Retinal pigment epithelial cell (primary cell): ENCODE measurements at regions not wholly inside any gene's neighbourhood (a gene's known extent, or its start where the extent isn't known, plus 50 kb on each side); places are given as distances from the start of the nearest gene placed in this dataset.
"Not testable (repeated sequence)": the region's sequence is repeated elsewhere in the genome, so short reads cannot be mapped to it uniquely, and the experiment has no call there.

ENCODE experiments used
- DNase-seq: peaks from one replicate; pipeline ENCODE4 v3.0.0-alpha.2; 2010; ENCODE audit warnings: low read depth
- H3K4me3 ChIP-seq: 2 replicates; pipeline ENCODE4 v1.5.1; 2011; ENCODE audit warnings: mild to moderate bottlenecking, low read length, control low read depth, moderate library complexity
- CTCF ChIP-seq: conservative IDR thresholded peaks from 2 replicates; pipeline ENCODE4 v1.5.1; 2011; ENCODE audit warnings: low read depth, low read length, control low read depth, inconsistent platforms

DNA sequence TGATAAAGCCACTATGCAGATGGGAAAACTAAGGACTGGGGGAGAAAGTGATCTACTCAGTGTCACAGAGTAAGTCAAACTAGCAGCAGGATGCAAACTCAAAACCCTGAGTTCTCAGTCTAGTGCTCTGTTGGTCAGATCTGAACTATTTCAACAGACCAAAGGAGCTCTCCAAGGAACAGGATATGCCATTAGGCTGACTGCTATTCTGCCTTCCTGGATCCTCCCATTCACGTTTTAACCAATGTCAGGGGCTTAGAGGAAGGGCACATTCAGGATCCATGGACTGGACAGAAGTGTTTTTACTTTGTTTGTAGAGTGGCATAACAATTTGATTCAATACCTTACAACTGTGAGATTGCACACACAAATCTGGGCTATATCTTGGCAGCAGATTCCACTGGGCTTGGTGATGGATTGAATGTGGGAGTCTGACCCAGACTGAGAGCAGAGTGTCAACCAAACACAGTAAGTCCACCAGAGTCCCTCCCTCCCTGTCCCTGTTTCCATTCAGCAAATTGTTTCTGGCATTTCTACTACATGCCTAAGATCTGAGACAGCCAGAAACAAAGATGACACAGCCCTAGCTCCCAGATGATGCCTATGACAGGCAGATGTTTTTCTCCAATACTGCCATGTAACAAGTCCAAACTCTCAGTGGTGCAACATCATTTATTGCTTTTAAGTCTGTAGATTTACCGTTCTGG lies 337.8 kb upstream of the CDH5 start:
- DNase-seq = no peak

DNA sequence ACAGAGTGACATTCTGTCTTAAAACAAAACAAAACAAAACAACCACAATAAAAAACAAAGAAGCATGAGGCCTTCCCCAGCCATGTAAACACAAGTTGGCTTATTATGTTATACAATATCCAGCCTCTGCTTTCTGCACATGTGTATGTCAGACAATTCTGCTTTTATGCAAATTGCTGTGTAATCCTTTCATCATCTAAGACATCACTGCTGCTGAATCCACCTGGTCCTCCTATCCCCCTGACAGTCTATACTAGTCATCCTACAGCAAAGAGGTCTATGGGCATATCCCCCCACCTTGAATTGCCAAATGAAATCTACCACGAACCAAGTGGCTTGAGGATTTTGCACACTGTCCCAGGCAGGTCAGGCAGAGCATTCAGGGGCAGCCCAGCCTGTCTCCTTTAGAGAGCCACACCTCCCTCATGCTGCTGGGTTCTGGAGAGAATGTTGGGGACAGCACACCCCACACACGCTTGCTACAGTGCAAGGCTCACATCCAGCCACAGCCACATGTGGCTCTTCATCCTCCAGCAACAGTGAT lies 339.6 kb upstream of the CDH5 start:
- no peak for DNase-seq
- H3K4me3 ChIP-seq = no peak overlapping the region
- TF ChIP-seq CTCF = no peak

More for the DNA sequence above, 337.8 kb upstream of the CDH5 start:
- TF ChIP-seq CTCF = no peak
- no peak overlapping the region for H3K4me3 ChIP-seq

- no peak for DNase-seq
- peak; percentile 52 for TF ChIP-seq CTCF
- H3K4me3 ChIP-seq = no peak overlapping the region
These were observed 340.3 kb upstream of the CDH5 start for GRCh38 chr16:66026211-66026610.

DNA sequence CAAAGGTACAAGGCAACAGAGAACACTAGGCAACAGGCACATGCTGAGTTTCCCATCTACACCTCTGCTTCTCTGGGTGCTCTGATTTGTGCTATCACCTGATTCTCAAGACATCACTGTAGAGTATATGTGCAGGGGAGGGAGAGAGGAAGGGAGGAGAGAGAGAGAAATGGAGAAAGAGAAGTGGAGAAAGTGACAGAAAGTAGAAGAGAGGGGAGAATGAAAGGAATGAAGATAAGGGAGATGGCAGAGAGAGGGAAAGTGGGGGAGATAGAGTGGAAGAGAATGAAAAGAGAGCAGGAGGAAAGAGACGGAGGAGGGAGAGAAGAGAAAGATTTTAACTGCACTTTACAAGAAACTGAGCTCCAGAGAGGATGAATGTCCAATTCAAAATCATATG lies 340.7 kb upstream of the CDH5 start:
- no peak for TF ChIP-seq CTCF
- H3K4me3 ChIP-seq = no peak overlapping the region
- DNase-seq = no peak

GRCh38 chr16:66024567-66024966 lies 341.9 kb upstream of the CDH5 start:
- DNase-seq, H3K4me3 ChIP-seq: not testable (repeated sequence)

DNA sequence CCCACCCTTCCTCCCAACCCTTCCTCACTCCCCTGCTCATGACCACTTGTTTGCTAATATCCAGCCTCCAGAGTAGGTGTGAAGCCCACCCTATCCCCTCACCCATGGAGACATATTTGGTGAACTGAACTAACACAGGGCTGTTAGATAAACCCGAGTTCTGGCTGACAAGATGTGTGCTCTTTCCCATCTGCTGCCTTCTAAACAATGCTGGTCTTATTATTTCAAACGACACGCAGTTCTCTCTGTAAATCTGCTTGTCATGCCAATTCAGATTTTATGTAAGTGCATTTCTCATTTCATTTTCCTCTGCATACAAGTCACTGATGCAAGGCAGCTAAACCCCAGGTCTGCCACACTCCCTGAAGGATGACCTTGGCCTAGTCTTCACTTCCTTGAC lies 343.0 kb upstream of the CDH5 start:
- no peak for TF ChIP-seq CTCF
- no peak for DNase-seq
- no peak overlapping the region for H3K4me3 ChIP-seq

DNA sequence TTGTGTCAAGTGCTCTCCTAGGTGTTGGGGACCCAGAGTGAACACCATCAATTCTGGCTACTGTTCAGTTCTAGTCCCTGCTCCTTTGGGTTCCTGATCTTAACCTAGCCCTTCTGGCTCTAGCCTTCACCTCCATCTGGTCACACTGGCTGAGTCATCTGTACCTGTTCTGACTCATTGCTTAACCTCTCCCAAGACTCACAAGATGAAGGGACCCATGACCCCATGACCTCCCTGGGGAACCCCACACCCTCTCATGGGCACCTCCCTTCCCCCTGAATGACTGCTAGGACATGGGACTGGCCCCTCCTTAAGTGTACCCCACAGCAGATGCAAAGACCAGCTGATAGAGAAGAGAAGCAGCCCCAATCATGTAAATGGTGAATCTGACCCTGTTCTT lies 345.8 kb upstream of the CDH5 start:
- H3K4me3 ChIP-seq = no peak overlapping the region
- no peak for TF ChIP-seq CTCF
- no peak for DNase-seq
